ENCODE measurements at regions not wholly inside any gene's neighbourhood (a gene's known extent, or its start where the extent isn't known, plus 50 kb on each side); places are given as distances from the start of the nearest gene placed in this dataset.

DNA sequence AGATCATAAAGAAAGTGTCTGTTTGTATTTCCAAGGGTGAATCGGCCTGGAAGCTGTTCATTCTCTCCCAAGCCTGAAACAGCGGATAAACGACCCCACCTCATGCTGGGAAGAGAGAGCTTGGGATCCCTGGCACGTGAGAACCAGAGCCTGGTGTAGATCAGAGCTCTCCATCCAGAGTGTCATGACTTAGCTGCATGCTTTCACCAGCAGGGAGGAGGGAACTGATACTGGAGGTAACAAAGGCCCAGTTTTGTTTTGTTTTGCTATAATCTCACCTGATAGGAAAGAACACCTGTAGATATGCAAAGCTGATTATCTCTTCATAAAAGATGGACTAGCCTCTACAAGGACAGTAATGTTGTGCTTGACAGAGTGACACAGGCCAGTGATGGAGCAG is 236.6 kb downstream of the POM121L12 start (continued):
- TF ChIP-seq, protein P1, sequence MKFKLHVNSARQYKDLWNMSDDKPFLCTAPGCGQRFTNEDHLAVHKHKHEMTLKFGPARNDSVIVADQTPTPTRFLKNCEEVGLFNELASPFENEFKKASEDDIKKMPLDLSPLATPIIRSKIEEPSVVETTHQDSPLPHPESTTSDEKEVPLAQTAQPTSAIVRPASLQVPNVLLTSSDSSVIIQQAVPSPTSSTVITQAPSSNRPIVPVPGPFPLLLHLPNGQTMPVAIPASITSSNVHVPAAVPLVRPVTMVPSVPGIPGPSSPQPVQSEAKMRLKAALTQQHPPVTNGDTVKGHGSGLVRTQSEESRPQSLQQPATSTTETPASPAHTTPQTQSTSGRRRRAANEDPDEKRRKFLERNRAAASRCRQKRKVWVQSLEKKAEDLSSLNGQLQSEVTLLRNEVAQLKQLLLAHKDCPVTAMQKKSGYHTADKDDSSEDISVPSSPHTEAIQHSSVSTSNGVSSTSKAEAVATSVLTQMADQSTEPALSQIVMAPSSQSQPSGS (IDR thresholded peaks at IDR 0.05; ENCODE audit: low read length) = no peak
- TF ChIP-seq YY1 (IDR thresholded peaks at IDR 0.05; ENCODE audit: low read depth, low read length) (no peak), SP2 (IDR thresholded peaks at IDR 0.05; ENCODE audit: low read length) (no peak), FOSL1 (IDR thresholded peaks at IDR 0.05; ENCODE audit: insufficient read depth, low read depth, low read length) (no peak), TCF12 (IDR thresholded peaks at IDR 0.05; ENCODE audit: low read depth, low read length) (no peak), GTF2F1 (IDR thresholded peaks at IDR 0.05; ENCODE audit: borderline replicate concordance, low read depth, low read length) (no peak)

Data from H1 (cell line).